Keratinocyte (primary cell): ENCODE measurements at regions not wholly inside any gene's neighbourhood (a gene's known extent, or its start where the extent isn't known, plus 50 kb on each side); places are given as distances from the start of the nearest gene placed in this dataset.

ENCODE experiments used
- CTCF ChIP-seq, 3 experiments: IDR thresholded peaks in 1 of 3; conservative IDR thresholded peaks in 1 of 3; optimal IDR thresholded peaks in 1 of 3; 2 replicates in 2 of 3; 3 replicates in 1 of 3; pipeline versions ENCODE3 to v1.5.1; 2011; ENCODE audit warnings: low read length in 3 of 3, mild to moderate bottlenecking in 3 of 3, moderate library complexity in 2 of 3, control low read depth in 1 of 3, inconsistent platforms in 1 of 3; ENCODE audit not compliant: insufficient read depth in 2 of 3; ENCODE audit errors: extremely low read depth in 1 of 3
- EZH2 ChIP-seq: IDR thresholded peaks from one replicate; pipeline ENCODE4 v1.6.1; 2012; ENCODE audit warnings: inconsistent platforms, mild to moderate bottlenecking, low read length, moderate library complexity

- TF ChIP-seq CTCF (optimal IDR thresholded peaks at IDR 0.05 in 1 of 3, IDR thresholded peaks at IDR 0.05 in 1 of 3, conservative IDR thresholded peaks at IDR 0.05 in 1 of 3; ENCODE audit: extremely low read depth in 1 of 3, insufficient read depth in 2 of 3, low read length in 3 of 3) = no peak
- no peak for TF ChIP-seq EZH2
These were observed 1734.7 kb downstream of the SLITRK1 start for GRCh38 chr13:82147526-82147925.
